ENCODE measurements at regions not wholly inside any gene's neighbourhood (a gene's known extent, or its start where the extent isn't known, plus 50 kb on each side); places are given as distances from the start of the nearest gene placed in this dataset.

DNA sequence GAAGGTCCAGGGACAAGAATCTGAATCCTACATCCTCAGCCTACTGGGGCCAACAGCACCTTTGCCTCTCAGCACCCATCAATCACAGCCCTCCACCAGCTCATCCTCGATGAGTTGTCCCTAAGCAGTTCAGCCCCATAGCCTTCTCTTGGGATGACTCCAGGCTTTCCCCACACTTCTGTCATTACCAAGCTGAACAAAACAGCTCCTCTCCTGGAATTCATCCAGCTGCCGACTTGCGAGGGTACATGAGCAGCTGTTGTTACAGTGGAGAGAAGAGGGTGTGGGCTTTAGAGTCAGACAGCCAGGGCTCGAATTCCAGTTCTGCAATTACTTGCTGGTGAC lies 69.0 kb upstream of the THBS1 start:
- TF ChIP-seq TAF1 (IDR thresholded peaks at IDR 0.05; ENCODE audit: low read depth), result no peak
- no peak for TF ChIP-seq POLR2AphosphoS5 (IDR thresholded peaks at IDR 0.05)
- TF ChIP-seq, protein P1, sequence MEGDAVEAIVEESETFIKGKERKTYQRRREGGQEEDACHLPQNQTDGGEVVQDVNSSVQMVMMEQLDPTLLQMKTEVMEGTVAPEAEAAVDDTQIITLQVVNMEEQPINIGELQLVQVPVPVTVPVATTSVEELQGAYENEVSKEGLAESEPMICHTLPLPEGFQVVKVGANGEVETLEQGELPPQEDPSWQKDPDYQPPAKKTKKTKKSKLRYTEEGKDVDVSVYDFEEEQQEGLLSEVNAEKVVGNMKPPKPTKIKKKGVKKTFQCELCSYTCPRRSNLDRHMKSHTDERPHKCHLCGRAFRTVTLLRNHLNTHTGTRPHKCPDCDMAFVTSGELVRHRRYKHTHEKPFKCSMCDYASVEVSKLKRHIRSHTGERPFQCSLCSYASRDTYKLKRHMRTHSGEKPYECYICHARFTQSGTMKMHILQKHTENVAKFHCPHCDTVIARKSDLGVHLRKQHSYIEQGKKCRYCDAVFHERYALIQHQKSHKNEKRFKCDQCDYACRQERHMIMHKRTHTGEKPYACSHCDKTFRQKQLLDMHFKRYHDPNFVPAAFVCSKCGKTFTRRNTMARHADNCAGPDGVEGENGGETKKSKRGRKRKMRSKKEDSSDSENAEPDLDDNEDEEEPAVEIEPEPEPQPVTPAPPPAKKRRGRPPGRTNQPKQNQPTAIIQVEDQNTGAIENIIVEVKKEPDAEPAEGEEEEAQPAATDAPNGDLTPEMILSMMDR (IDR thresholded peaks at IDR 0.05; ENCODE audit: poor library complexity, severe bottlenecking), result no peak
- no peak for TF ChIP-seq EP300 (conservative IDR thresholded peaks at IDR 0.05; ENCODE audit: poor library complexity, severe bottlenecking)
- no peak for TF ChIP-seq MXI1 (conservative IDR thresholded peaks at IDR 0.05; ENCODE audit: poor library complexity, severe bottlenecking)
- TF ChIP-seq, protein P2, sequence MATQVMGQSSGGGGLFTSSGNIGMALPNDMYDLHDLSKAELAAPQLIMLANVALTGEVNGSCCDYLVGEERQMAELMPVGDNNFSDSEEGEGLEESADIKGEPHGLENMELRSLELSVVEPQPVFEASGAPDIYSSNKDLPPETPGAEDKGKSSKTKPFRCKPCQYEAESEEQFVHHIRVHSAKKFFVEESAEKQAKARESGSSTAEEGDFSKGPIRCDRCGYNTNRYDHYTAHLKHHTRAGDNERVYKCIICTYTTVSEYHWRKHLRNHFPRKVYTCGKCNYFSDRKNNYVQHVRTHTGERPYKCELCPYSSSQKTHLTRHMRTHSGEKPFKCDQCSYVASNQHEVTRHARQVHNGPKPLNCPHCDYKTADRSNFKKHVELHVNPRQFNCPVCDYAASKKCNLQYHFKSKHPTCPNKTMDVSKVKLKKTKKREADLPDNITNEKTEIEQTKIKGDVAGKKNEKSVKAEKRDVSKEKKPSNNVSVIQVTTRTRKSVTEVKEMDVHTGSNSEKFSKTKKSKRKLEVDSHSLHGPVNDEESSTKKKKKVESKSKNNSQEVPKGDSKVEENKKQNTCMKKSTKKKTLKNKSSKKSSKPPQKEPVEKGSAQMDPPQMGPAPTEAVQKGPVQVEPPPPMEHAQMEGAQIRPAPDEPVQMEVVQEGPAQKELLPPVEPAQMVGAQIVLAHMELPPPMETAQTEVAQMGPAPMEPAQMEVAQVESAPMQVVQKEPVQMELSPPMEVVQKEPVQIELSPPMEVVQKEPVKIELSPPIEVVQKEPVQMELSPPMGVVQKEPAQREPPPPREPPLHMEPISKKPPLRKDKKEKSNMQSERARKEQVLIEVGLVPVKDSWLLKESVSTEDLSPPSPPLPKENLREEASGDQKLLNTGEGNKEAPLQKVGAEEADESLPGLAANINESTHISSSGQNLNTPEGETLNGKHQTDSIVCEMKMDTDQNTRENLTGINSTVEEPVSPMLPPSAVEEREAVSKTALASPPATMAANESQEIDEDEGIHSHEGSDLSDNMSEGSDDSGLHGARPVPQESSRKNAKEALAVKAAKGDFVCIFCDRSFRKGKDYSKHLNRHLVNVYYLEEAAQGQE (IDR thresholded peaks at IDR 0.05; ENCODE audit: borderline replicate concordance), result no peak
- no peak for TF ChIP-seq SMC3 (conservative IDR thresholded peaks at IDR 0.05; ENCODE audit: poor library complexity)
- no peak for TF ChIP-seq RAD21 (conservative IDR thresholded peaks at IDR 0.05)
- TF ChIP-seq EZH2 (IDR thresholded peaks at IDR 0.05; ENCODE audit: borderline replicate concordance, insufficient read depth, low read length, poor library complexity, severe bottlenecking), result no peak
